ENCODE measurements at regions not wholly inside any gene's neighbourhood (a gene's known extent, or its start where the extent isn't known, plus 50 kb on each side); places are given as distances from the start of the nearest gene placed in this dataset.

GRCh38 chr9:2375114-2375513 is 246.5 kb upstream of the VLDLR start:
- Histone ChIP-seq H3K79me2 (ENCODE audit: control insufficient read depth, insufficient read depth, low read length, unreplicated experiment) (no peaks in the 10 kb centered on the region), H3K27me3 (ENCODE audit: insufficient read depth, low read length) (0 out of 2 replicates have a peak, but pooled peaks cover 6% of the 10 kb centered on the region), H3K36me3 (ENCODE audit: insufficient read depth, low read length) (no peaks in the 10 kb centered on the region), H2AFZ (ENCODE audit: low read length, unreplicated experiment) (no peak overlapping the region), H3K4me1 (ENCODE audit: control insufficient read depth, insufficient read depth, low read length, unreplicated experiment) (no peaks in the 10 kb centered on the region), H3K27ac (ENCODE audit: low read depth, low read length) (no peak overlapping the region), H3K4me3 (ENCODE audit: low read depth, low read length) (no peak overlapping the region)

GRCh38 chr9:2377117-2377516 is 244.5 kb upstream of the VLDLR start:
- Histone ChIP-seq H3K27me3 (ENCODE audit: insufficient read depth, low read length) (0 out of 2 replicates have a peak, but pooled peaks cover 6% of the 10 kb centered on the region), H3K27ac (ENCODE audit: low read depth, low read length) (no peak overlapping the region), H2AFZ (ENCODE audit: low read length, unreplicated experiment) (no peak overlapping the region), H3K79me2 (ENCODE audit: control insufficient read depth, insufficient read depth, low read length, unreplicated experiment) (no peaks in the 10 kb centered on the region), H3K36me3 (ENCODE audit: insufficient read depth, low read length) (no peaks in the 10 kb centered on the region), H3K4me3 (ENCODE audit: low read depth, low read length) (no peak overlapping the region), H3K4me1 (ENCODE audit: control insufficient read depth, insufficient read depth, low read length, unreplicated experiment) (no peaks in the 10 kb centered on the region)

GRCh38 chr9:2377834-2378233 is 243.8 kb upstream of the VLDLR start:
- no peak overlapping the region for H3K4me3 ChIP-seq (ENCODE audit: low read depth, low read length)

GRCh38 chr9:2378266-2378665 is 243.3 kb upstream of the VLDLR start:
- H3K27ac ChIP-seq (ENCODE audit: low read depth, low read length), result no peak overlapping the region
- no peaks in the 10 kb centered on the region for H3K79me2 ChIP-seq (ENCODE audit: control insufficient read depth, insufficient read depth, low read length, unreplicated experiment)
- no peak overlapping the region for H3K4me3 ChIP-seq (ENCODE audit: low read depth, low read length)
- no peaks in the 10 kb centered on the region for H3K4me1 ChIP-seq (ENCODE audit: control insufficient read depth, insufficient read depth, low read length, unreplicated experiment)
- no peak overlapping the region for H2AFZ ChIP-seq (ENCODE audit: low read length, unreplicated experiment)
- H3K27me3 ChIP-seq (ENCODE audit: insufficient read depth, low read length), result peaks cover 16% of the 10 kb centered on the region; the same call in 1 of the 2 replicates
- no peaks in the 10 kb centered on the region for H3K36me3 ChIP-seq (ENCODE audit: insufficient read depth, low read length)

More at GRCh38 chr9:2377834-2378233, 243.8 kb upstream of the VLDLR start:
- Histone ChIP-seq H3K4me1 (ENCODE audit: control insufficient read depth, insufficient read depth, low read length, unreplicated experiment) (no peaks in the 10 kb centered on the region), H3K36me3 (ENCODE audit: insufficient read depth, low read length) (no peaks in the 10 kb centered on the region), H3K27me3 (ENCODE audit: insufficient read depth, low read length) (peaks cover 13% of the 10 kb centered on the region; the same call in 1 of the 2 replicates), H3K27ac (ENCODE audit: low read depth, low read length) (no peak overlapping the region), H3K79me2 (ENCODE audit: control insufficient read depth, insufficient read depth, low read length, unreplicated experiment) (no peaks in the 10 kb centered on the region), H2AFZ (ENCODE audit: low read length, unreplicated experiment) (no peak overlapping the region)

- no peak overlapping the region for H2AFZ ChIP-seq (ENCODE audit: low read length, unreplicated experiment)
- H3K27me3 ChIP-seq (ENCODE audit: insufficient read depth, low read length), result peaks cover 16% of the 10 kb centered on the region; the same call in 1 of the 2 replicates
Observed at GRCh38 chr9:2378816-2379215, 242.8 kb upstream of the VLDLR start.

GRCh38 chr9:2384741-2385140 is 236.8 kb upstream of the VLDLR start:
- no peaks in the 10 kb centered on the region for H3K4me1 ChIP-seq (ENCODE audit: control insufficient read depth, insufficient read depth, low read length, unreplicated experiment)
- H3K36me3 ChIP-seq (ENCODE audit: insufficient read depth, low read length), result no peaks in the 10 kb centered on the region
- H2AFZ ChIP-seq (ENCODE audit: low read length, unreplicated experiment), result no peak overlapping the region
- H3K4me3 ChIP-seq (ENCODE audit: low read depth, low read length), result no peak overlapping the region
- H3K27ac ChIP-seq (ENCODE audit: low read depth, low read length), result no peak overlapping the region
- peaks cover 10% of the 10 kb centered on the region; the same call in 1 of the 2 replicates for H3K27me3 ChIP-seq (ENCODE audit: insufficient read depth, low read length)
- no peaks in the 10 kb centered on the region for H3K79me2 ChIP-seq (ENCODE audit: control insufficient read depth, insufficient read depth, low read length, unreplicated experiment)

More at GRCh38 chr9:2378816-2379215, 242.8 kb upstream of the VLDLR start:
- no peaks in the 10 kb centered on the region for H3K79me2 ChIP-seq (ENCODE audit: control insufficient read depth, insufficient read depth, low read length, unreplicated experiment)
- no peaks in the 10 kb centered on the region for H3K36me3 ChIP-seq (ENCODE audit: insufficient read depth, low read length)
- H3K27ac ChIP-seq (ENCODE audit: low read depth, low read length), result no peak overlapping the region
- H3K4me3 ChIP-seq (ENCODE audit: low read depth, low read length), result no peak overlapping the region
- no peaks in the 10 kb centered on the region for H3K4me1 ChIP-seq (ENCODE audit: control insufficient read depth, insufficient read depth, low read length, unreplicated experiment)

- Histone ChIP-seq H3K4me3 (ENCODE audit: low read depth, low read length) (no peak overlapping the region), H2AFZ (ENCODE audit: low read length, unreplicated experiment) (no peak overlapping the region), H3K79me2 (ENCODE audit: control insufficient read depth, insufficient read depth, low read length, unreplicated experiment) (no peaks in the 10 kb centered on the region), H3K36me3 (ENCODE audit: insufficient read depth, low read length) (no peaks in the 10 kb centered on the region), H3K4me1 (ENCODE audit: control insufficient read depth, insufficient read depth, low read length, unreplicated experiment) (no peaks in the 10 kb centered on the region), H3K27me3 (ENCODE audit: insufficient read depth, low read length) (peaks cover 10% of the 10 kb centered on the region; the same call in 1 of the 2 replicates), H3K27ac (ENCODE audit: low read depth, low read length) (no peak overlapping the region)
Observed at GRCh38 chr9:2385746-2386145, 235.8 kb upstream of the VLDLR start.

- peaks cover 10% of the 10 kb centered on the region; the same call in 1 of the 2 replicates for H3K27me3 ChIP-seq (ENCODE audit: insufficient read depth, low read length)
Observed at GRCh38 chr9:2386566-2386965, 235.0 kb upstream of the VLDLR start.

GRCh38 chr9:2387166-2387565 is 234.4 kb upstream of the VLDLR start:
- H3K4me3 ChIP-seq (ENCODE audit: low read depth, low read length), result no peak overlapping the region
- no peaks in the 10 kb centered on the region for H3K79me2 ChIP-seq (ENCODE audit: control insufficient read depth, insufficient read depth, low read length, unreplicated experiment)
- no peaks in the 10 kb centered on the region for H3K36me3 ChIP-seq (ENCODE audit: insufficient read depth, low read length)
- peaks cover 10% of the 10 kb centered on the region; the same call in 1 of the 2 replicates for H3K27me3 ChIP-seq (ENCODE audit: insufficient read depth, low read length)
- no peak overlapping the region for H2AFZ ChIP-seq (ENCODE audit: low read length, unreplicated experiment)
- H3K27ac ChIP-seq (ENCODE audit: low read depth, low read length), result no peak overlapping the region
- no peaks in the 10 kb centered on the region for H3K4me1 ChIP-seq (ENCODE audit: control insufficient read depth, insufficient read depth, low read length, unreplicated experiment)

More at GRCh38 chr9:2386566-2386965, 235.0 kb upstream of the VLDLR start:
- H3K4me1 ChIP-seq (ENCODE audit: control insufficient read depth, insufficient read depth, low read length, unreplicated experiment), result no peaks in the 10 kb centered on the region
- H3K79me2 ChIP-seq (ENCODE audit: control insufficient read depth, insufficient read depth, low read length, unreplicated experiment), result no peaks in the 10 kb centered on the region
- H3K36me3 ChIP-seq (ENCODE audit: insufficient read depth, low read length), result no peaks in the 10 kb centered on the region
- no peak overlapping the region for H3K4me3 ChIP-seq (ENCODE audit: low read depth, low read length)
- H2AFZ ChIP-seq (ENCODE audit: low read length, unreplicated experiment), result no peak overlapping the region
- H3K27ac ChIP-seq (ENCODE audit: low read depth, low read length), result no peak overlapping the region

- Histone ChIP-seq H2AFZ (ENCODE audit: low read length, unreplicated experiment) (no peak overlapping the region), H3K4me3 (ENCODE audit: low read depth, low read length) (no peak overlapping the region), H3K79me2 (ENCODE audit: control insufficient read depth, insufficient read depth, low read length, unreplicated experiment) (no peaks in the 10 kb centered on the region), H3K36me3 (ENCODE audit: insufficient read depth, low read length) (no peaks in the 10 kb centered on the region), H3K4me1 (ENCODE audit: control insufficient read depth, insufficient read depth, low read length, unreplicated experiment) (no peaks in the 10 kb centered on the region), H3K27me3 (ENCODE audit: insufficient read depth, low read length) (no peaks in the 10 kb centered on the region), H3K27ac (ENCODE audit: low read depth, low read length) (no peak overlapping the region)
Observed at GRCh38 chr9:2389404-2389803, 232.2 kb upstream of the VLDLR start.

- H3K27ac ChIP-seq (ENCODE audit: low read depth, low read length), result no peak overlapping the region
- no peaks in the 10 kb centered on the region for H3K27me3 ChIP-seq (ENCODE audit: insufficient read depth, low read length)
- no peak overlapping the region for H2AFZ ChIP-seq (ENCODE audit: low read length, unreplicated experiment)
Observed at GRCh38 chr9:2390028-2390427, 231.6 kb upstream of the VLDLR start.

More at GRCh38 chr9:2390028-2390427, 231.6 kb upstream of the VLDLR start:
- no peaks in the 10 kb centered on the region for H3K4me1 ChIP-seq (ENCODE audit: control insufficient read depth, insufficient read depth, low read length, unreplicated experiment)
- no peak overlapping the region for H3K4me3 ChIP-seq (ENCODE audit: low read depth, low read length)
- no peaks in the 10 kb centered on the region for H3K36me3 ChIP-seq (ENCODE audit: insufficient read depth, low read length)
- no peaks in the 10 kb centered on the region for H3K79me2 ChIP-seq (ENCODE audit: control insufficient read depth, insufficient read depth, low read length, unreplicated experiment)

Data from ACC112 (cell line).